ENCODE measurements at regions not wholly inside any gene's neighbourhood (a gene's known extent, or its start where the extent isn't known, plus 50 kb on each side); places are given as distances from the start of the nearest gene placed in this dataset.

GRCh38 chr6:137307163-137307854, 88.1 kb upstream of the IFNGR1 start:
- DNase-seq: no peak
- Histone ChIP-seq H3K27me3 (no peaks in the 10 kb centered on the region), H3K4me1 (no peaks in the 10 kb centered on the region), H3K4me3 (replicated peaks in 1 of 3) (no peak overlapping the region), H3K27ac (no peak overlapping the region), H3K9me3 (no peaks in the 10 kb centered on the region), H3K36me3 (no peaks in the 10 kb centered on the region)
- intact Hi-C loops (cut with DNase I): no loop called here
- 76 to 80% methylated on average over 8 of the region's 8 CpGs for WGBS, 2 donors
- TF ChIP-seq POLR2A (IDR thresholded peaks at IDR 0.05): no peak
- no peak for TF ChIP-seq CTCF (IDR thresholded peaks at IDR 0.05)

GRCh38 chr6:137305691-137306090, 86.5 kb upstream of the IFNGR1 start:
- no peak overlapping the region for H3K27ac ChIP-seq
- H3K27me3 ChIP-seq: no peaks in the 10 kb centered on the region
- WGBS, 2 donors: 89 to 94% methylated on average over 2 of the region's 2 CpGs
- no peak overlapping the region for H3K4me3 ChIP-seq (replicated peaks in 1 of 3)
- no peak for TF ChIP-seq POLR2A (IDR thresholded peaks at IDR 0.05)
- TF ChIP-seq CTCF (IDR thresholded peaks at IDR 0.05): no peak
- no peaks in the 10 kb centered on the region for H3K9me3 ChIP-seq
- no peaks in the 10 kb centered on the region for H3K4me1 ChIP-seq
- no peak for DNase-seq
- intact Hi-C loops (cut with DNase I): no loop called here
- no peaks in the 10 kb centered on the region for H3K36me3 ChIP-seq

GRCh38 chr6:137304020-137304780, 85.0 kb upstream of the IFNGR1 start:
- DNase-seq: no peak
- H3K4me3 ChIP-seq (replicated peaks in 1 of 3): no peak overlapping the region
- H3K27me3 ChIP-seq: no peaks in the 10 kb centered on the region
- intact Hi-C loops (cut with DNase I): no loop called here
- 58 to 67% methylated on average over 4 of the region's 4 CpGs for WGBS, 2 donors
- H3K36me3 ChIP-seq: no peaks in the 10 kb centered on the region
- H3K9me3 ChIP-seq: no peaks in the 10 kb centered on the region
- TF ChIP-seq CTCF (IDR thresholded peaks at IDR 0.05): no peak
- TF ChIP-seq POLR2A (IDR thresholded peaks at IDR 0.05): no peak
- H3K4me1 ChIP-seq: no peaks in the 10 kb centered on the region
- no peak overlapping the region for H3K27ac ChIP-seq

GRCh38 chr6:137303441-137303840, 84.3 kb upstream of the IFNGR1 start:
- no peak overlapping the region for H3K27ac ChIP-seq
- no peak for DNase-seq
- no peak for TF ChIP-seq CTCF (IDR thresholded peaks at IDR 0.05)
- TF ChIP-seq POLR2A (IDR thresholded peaks at IDR 0.05): no peak
- H3K36me3 ChIP-seq: no peaks in the 10 kb centered on the region
- H3K4me1 ChIP-seq: no peaks in the 10 kb centered on the region
- H3K4me3 ChIP-seq (replicated peaks in 1 of 3): no peak overlapping the region
- intact Hi-C loops (cut with DNase I): no loop called here
- no peaks in the 10 kb centered on the region for H3K27me3 ChIP-seq
- H3K9me3 ChIP-seq: no peaks in the 10 kb centered on the region
- WGBS, 2 donors: 41 to 62% methylated on average over 2 of the region's 2 CpGs

GRCh38 chr6:137299681-137300080, 80.5 kb upstream of the IFNGR1 start:
- Histone ChIP-seq H3K4me1 (no peaks in the 10 kb centered on the region), H3K27ac (no peak overlapping the region), H3K4me3 (replicated peaks in 1 of 3) (no peak overlapping the region), H3K36me3 (no peaks in the 10 kb centered on the region), H3K9me3 (no peaks in the 10 kb centered on the region), H3K27me3 (no peaks in the 10 kb centered on the region)
- WGBS, 2 donors: 70 to 76% methylated on average over 3 of the region's 3 CpGs
- TF ChIP-seq POLR2A (IDR thresholded peaks at IDR 0.05): no peak
- TF ChIP-seq CTCF (IDR thresholded peaks at IDR 0.05): no peak
- intact Hi-C loops (cut with DNase I): no loop called here
- DNase-seq: no peak

All from thyroid gland (tissue), 4 donors.